ENCODE measurements at regions not wholly inside any gene's neighbourhood (a gene's known extent, or its start where the extent isn't known, plus 50 kb on each side); places are given as distances from the start of the nearest gene placed in this dataset.

DNA sequence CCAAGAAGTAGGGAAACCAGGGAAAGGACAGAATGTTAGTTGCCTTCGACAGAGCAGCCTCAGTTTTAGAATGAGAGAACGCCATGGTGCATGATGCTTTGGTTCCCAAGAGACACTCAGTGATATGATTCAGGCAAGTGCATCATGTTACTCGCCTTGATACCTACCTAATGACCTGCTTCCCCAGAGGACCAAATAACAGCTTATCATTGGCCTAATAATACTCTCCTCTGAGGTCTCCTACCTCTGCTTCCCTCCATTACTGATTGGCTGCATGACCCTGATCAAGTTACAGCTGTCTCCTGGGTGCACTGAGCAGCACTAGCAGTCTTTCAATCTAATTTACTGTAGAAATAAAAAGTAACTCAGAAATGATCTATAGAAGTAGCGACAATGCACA lies 979.7 kb upstream of the FAT3 start:
- Mint-ChIP-seq H3K4me1 (ENCODE audit: low read depth) (peaks cover 37% of the 10 kb centered on the region), H3K9me3 (ENCODE audit: low read depth) (no peaks in the 10 kb centered on the region), H3K27ac (ENCODE audit: unreplicated experiment) (no peak overlapping the region), H3K36me3 (ENCODE audit: low read depth) (no peaks in the 10 kb centered on the region), H3K4me3 (ENCODE audit: unreplicated experiment) (no peak overlapping the region), H3K27me3 (ENCODE audit: low read depth) (no peaks in the 10 kb centered on the region)
- no peak for DNase-seq (ENCODE audit: low spot score)
- no peak for TF ChIP-seq CTCF (IDR thresholded peaks at IDR 0.05)

GRCh38 chr11:91243630-91244029 lies 981.0 kb upstream of the FAT3 start:
- H3K27me3 Mint-ChIP-seq (ENCODE audit: low read depth) = no peaks in the 10 kb centered on the region
- H3K27ac Mint-ChIP-seq (ENCODE audit: unreplicated experiment) = no peak overlapping the region
- no peak for DNase-seq (ENCODE audit: low spot score)
- peaks cover 27% of the 10 kb centered on the region for H3K4me1 Mint-ChIP-seq (ENCODE audit: low read depth)
- H3K36me3 Mint-ChIP-seq (ENCODE audit: low read depth) = no peaks in the 10 kb centered on the region
- H3K4me3 Mint-ChIP-seq (ENCODE audit: unreplicated experiment) = no peak overlapping the region
- TF ChIP-seq CTCF (IDR thresholded peaks at IDR 0.05) = no peak
- H3K9me3 Mint-ChIP-seq (ENCODE audit: low read depth) = no peaks in the 10 kb centered on the region

GRCh38 chr11:91243051-91243450 lies 981.6 kb upstream of the FAT3 start:
- H3K4me3 Mint-ChIP-seq (ENCODE audit: unreplicated experiment) = no peak overlapping the region
- peak overlapping the region; percentile 13 for H3K27ac Mint-ChIP-seq (ENCODE audit: unreplicated experiment)
- no peaks in the 10 kb centered on the region for H3K36me3 Mint-ChIP-seq (ENCODE audit: low read depth)
- peaks cover 23% of the 10 kb centered on the region for H3K4me1 Mint-ChIP-seq (ENCODE audit: low read depth)
- H3K9me3 Mint-ChIP-seq (ENCODE audit: low read depth) = no peaks in the 10 kb centered on the region
- no peak for TF ChIP-seq CTCF (IDR thresholded peaks at IDR 0.05)
- DNase-seq (ENCODE audit: low spot score) = no peak
- no peaks in the 10 kb centered on the region for H3K27me3 Mint-ChIP-seq (ENCODE audit: low read depth)

DNA sequence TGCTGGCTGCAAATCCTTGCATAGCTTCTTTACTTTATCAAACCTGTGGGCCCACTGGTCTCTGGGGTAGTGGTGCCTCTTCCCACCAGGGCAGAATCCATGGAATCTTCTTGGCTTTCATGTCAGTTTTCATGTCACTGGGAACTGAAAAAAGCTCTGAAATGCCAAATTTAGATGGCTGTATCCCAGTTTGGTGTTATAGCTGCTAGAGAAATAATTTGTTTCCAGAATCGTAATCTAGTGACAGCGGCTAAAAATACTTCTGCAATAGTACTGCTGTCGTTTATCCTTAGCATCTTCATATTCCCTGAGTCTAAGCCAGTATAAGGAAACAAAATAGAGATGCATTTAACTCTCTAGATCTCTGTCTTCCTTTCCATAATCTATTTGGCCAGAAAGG lies 983.4 kb upstream of the FAT3 start:
- H3K36me3 Mint-ChIP-seq (ENCODE audit: low read depth) = no peaks in the 10 kb centered on the region
- H3K27me3 Mint-ChIP-seq (ENCODE audit: low read depth) = no peaks in the 10 kb centered on the region
- no peak for TF ChIP-seq CTCF (IDR thresholded peaks at IDR 0.05)
- H3K4me1 Mint-ChIP-seq (ENCODE audit: low read depth) = peaks cover 21% of the 10 kb centered on the region
- no peak overlapping the region for H3K27ac Mint-ChIP-seq (ENCODE audit: unreplicated experiment)
- H3K4me3 Mint-ChIP-seq (ENCODE audit: unreplicated experiment) = no peak overlapping the region
- H3K9me3 Mint-ChIP-seq (ENCODE audit: low read depth) = no peaks in the 10 kb centered on the region
- DNase-seq (ENCODE audit: low spot score) = no peak

DNA sequence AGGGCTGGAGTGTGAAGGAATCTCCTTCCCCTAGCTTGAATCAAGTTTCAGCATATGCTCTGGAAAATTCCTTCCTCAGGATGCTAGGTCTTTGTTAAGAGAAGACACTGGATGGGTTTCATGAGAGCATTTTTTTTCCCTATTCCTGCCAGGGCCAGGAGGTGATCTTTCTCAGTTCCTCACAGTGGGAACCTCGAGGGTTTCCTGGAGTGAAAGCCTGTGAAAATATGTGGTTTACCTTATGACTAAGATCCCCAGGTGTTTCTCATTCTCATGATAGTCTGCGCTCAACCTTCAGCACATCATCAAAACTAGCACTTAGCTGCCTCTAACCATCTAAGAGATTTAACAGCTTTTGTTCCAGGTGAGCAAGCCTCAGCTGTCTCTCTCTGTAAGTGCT lies 985.3 kb upstream of the FAT3 start:
- no peaks in the 10 kb centered on the region for H3K27me3 Mint-ChIP-seq (ENCODE audit: low read depth)
- H3K4me3 Mint-ChIP-seq (ENCODE audit: unreplicated experiment) = no peak overlapping the region
- H3K36me3 Mint-ChIP-seq (ENCODE audit: low read depth) = no peaks in the 10 kb centered on the region
- no peaks in the 10 kb centered on the region for H3K9me3 Mint-ChIP-seq (ENCODE audit: low read depth)
- TF ChIP-seq CTCF (IDR thresholded peaks at IDR 0.05) = no peak
- peaks cover 19% of the 10 kb centered on the region for H3K4me1 Mint-ChIP-seq (ENCODE audit: low read depth)
- no peak for DNase-seq (ENCODE audit: low spot score)
- H3K27ac Mint-ChIP-seq (ENCODE audit: unreplicated experiment) = no peak overlapping the region

Measured in chondrocyte (in vitro differentiated cells).